Ascending aorta (tissue), 2 donors: ENCODE measurements at regions not wholly inside any gene's neighbourhood (a gene's known extent, or its start where the extent isn't known, plus 50 kb on each side); places are given as distances from the start of the nearest gene placed in this dataset.

Experiments
- DNase-seq, 2 donors: peaks; one replicate each; pipeline ENCODE4 v3.0.0-alpha.2; 2019; ENCODE audit warnings: low spot score in 2 of 2
- H3K27ac ChIP-seq, 2 donors: fragments of 200-600 bp; sonication (generic); one replicate each; pipeline ENCODE4 v1.5.1; 2016 to 2017; ENCODE audit warnings: mild to moderate bottlenecking in 1 of 2
- H3K27me3 ChIP-seq: fragments of 200-600 bp; sonication (generic); one replicate; pipeline ENCODE4 v1.5.1; 2017
- H3K36me3 ChIP-seq, 2 donors: fragments of 200-600 bp; sonication (generic); one replicate each; pipeline ENCODE4 v1.5.1; 2016
- H3K4me1 ChIP-seq, 2 donors: fragments of 200-600 bp; sonication (generic); one replicate each; pipeline ENCODE4 v1.5.1; 2016 to 2017; ENCODE audit warnings: mild to moderate bottlenecking in 1 of 2
- H3K4me3 ChIP-seq, 2 donors: fragments of 200-600 bp; sonication (generic); one replicate each; pipeline ENCODE4 v1.5.1; 2016 to 2017; ENCODE audit warnings: mild to moderate bottlenecking in 1 of 2
- H3K9me3 ChIP-seq, 2 donors: fragments of 200-600 bp; sonication (generic); one replicate each; pipeline ENCODE4 v1.5.1; 2016
- CTCF ChIP-seq, 3 experiments: fragments of 200-600 bp in 2 of 3; fragments of 450-650 bp in 1 of 3; sonication (generic) in 2 of 3; IDR thresholded peaks; one replicate each; pipeline ENCODE4 v1.5.1; 2016 to 2019; ENCODE audit warnings: antibody characterized with exemption in 3 of 3, mild to moderate bottlenecking in 1 of 3, moderate library complexity in 1 of 3
- intact Hi-C: fragments of 100-400 bp; cut with DNase I; formaldehyde crosslinking; loops from one replicate; pipeline ENCODE4 v1.15.1; 2023

DNA sequence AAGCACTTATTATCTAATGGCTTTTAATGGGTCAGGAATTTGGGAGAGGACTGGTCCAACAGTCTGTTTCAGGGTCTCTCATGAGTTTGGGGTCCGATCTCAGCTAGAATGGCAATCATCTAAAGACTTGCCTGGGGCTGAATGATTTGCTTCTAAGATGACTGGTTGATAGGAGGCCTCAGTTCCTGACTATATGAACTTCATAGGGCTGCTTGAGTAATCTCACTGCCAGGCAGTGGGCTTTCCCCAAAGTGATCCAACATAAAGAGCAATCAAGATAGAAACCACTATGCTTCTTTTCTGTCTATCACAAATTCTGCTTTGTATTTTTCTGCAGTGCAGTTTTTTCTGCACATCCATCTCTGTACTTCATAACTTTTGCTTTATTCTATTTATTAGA lies 793.5 kb upstream of the CHAC2 start:
- intact Hi-C loops, result no loop called here
- no peaks in the 10 kb centered on the region for H3K4me1 ChIP-seq
- H3K27me3 ChIP-seq, result no peaks in the 10 kb centered on the region
- no peak overlapping the region for H3K4me3 ChIP-seq
- no peaks in the 10 kb centered on the region for H3K36me3 ChIP-seq
- H3K9me3 ChIP-seq, result no peaks in the 10 kb centered on the region
- DNase-seq, result no peak
- no peak overlapping the region for H3K27ac ChIP-seq
- TF ChIP-seq CTCF (IDR thresholded peaks at IDR 0.05), result no peak

DNA sequence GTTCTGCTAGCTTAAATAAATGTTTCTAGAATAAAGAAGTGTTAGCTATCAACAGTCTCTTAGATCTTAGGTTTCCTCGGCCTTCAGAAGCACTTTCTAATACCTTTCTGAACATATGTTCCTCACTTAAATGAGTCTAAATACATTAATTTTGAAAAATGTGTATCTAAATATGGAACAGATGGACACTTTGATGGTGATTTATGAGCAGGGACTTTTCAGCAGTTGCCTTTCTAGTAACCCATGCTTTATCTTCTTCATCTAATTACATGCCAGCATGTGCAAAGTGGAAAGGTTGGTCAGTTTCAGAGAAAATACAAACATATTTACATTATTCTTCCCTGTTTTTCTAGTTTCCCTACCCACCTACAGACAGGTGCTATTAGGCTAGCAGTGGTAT lies 797.0 kb upstream of the CHAC2 start:
- intact Hi-C loops, result no loop called here
- no peaks in the 10 kb centered on the region for H3K27me3 ChIP-seq
- no peak for DNase-seq
- no peaks in the 10 kb centered on the region for H3K9me3 ChIP-seq
- no peaks in the 10 kb centered on the region for H3K36me3 ChIP-seq
- H3K4me1 ChIP-seq, result no peaks in the 10 kb centered on the region
- no peak for TF ChIP-seq CTCF (IDR thresholded peaks at IDR 0.05)
- no peak overlapping the region for H3K27ac ChIP-seq
- no peak overlapping the region for H3K4me3 ChIP-seq

GRCh38 chr2:52968043-52968442 lies 799.6 kb upstream of the CHAC2 start:
- no peaks in the 10 kb centered on the region for H3K27me3 ChIP-seq
- no peak overlapping the region for H3K4me3 ChIP-seq
- no peak for DNase-seq
- no peaks in the 10 kb centered on the region for H3K9me3 ChIP-seq
- H3K36me3 ChIP-seq, result no peaks in the 10 kb centered on the region
- no peaks in the 10 kb centered on the region for H3K4me1 ChIP-seq
- no peak overlapping the region for H3K27ac ChIP-seq
- no peak for TF ChIP-seq CTCF (IDR thresholded peaks at IDR 0.05)
- intact Hi-C loops, result no loop called here

DNA sequence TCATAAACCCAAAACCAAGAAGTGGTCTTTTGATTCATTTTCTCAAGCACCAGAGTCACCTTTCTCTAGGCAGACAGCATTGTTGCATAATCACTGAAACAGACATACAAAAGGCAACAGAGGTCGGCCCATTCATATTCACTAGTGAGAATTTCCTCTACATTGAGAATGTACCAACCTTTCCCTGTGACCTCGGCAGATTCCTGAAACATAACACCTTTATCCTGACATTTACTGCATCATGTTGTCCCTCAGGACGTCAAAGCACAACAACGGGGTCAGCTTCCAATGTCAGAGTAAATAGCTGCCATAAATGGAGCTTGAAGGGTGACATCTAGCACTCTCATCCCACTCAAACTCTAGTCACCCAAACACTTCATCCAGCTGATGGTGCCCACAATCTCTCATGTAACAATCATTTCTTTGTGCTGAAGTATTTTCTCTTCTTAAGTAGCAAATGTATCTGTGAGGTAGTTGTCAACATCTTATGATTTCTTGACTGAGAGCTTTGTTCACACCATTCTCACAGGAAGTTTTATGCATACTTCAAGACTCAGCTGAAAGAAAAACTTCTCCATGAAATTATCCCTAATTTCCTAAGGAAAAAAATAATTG lies 802.6 kb upstream of the CHAC2 start:
- Histone ChIP-seq H3K4me1 (no peaks in the 10 kb centered on the region), H3K27ac (no peak overlapping the region), H3K4me3 (no peak overlapping the region), H3K9me3 (no peaks in the 10 kb centered on the region), H3K36me3 (no peaks in the 10 kb centered on the region), H3K27me3 (no peaks in the 10 kb centered on the region)
- intact Hi-C loops, result no loop called here
- DNase-seq, result no peak
- TF ChIP-seq CTCF (IDR thresholded peaks at IDR 0.05), result no peak

DNA sequence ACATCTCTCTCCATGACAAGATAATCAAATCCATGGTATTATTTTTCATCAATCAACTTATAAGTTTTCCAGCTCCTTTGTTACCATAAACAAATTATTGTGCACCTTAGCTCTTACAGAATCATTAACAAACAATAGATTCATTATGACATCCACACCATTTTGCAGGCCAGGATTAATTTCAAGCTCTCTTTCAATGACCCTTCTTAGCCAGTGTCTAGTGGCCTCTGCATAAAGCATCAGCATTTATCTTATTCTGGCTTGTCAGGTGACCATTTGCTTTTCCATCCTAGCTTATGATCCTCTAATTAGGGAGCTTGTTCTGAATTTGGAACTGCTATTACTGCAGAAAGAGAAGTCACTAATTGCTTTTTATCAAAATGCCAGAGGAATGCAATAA lies 806.2 kb upstream of the CHAC2 start:
- H3K4me3 ChIP-seq, result no peak overlapping the region
- no peaks in the 10 kb centered on the region for H3K36me3 ChIP-seq
- no peak for DNase-seq
- H3K27ac ChIP-seq, result no peak overlapping the region
- intact Hi-C loops, result no loop called here
- H3K9me3 ChIP-seq, result no peaks in the 10 kb centered on the region
- TF ChIP-seq CTCF (IDR thresholded peaks at IDR 0.05), result no peak
- no peaks in the 10 kb centered on the region for H3K27me3 ChIP-seq
- no peaks in the 10 kb centered on the region for H3K4me1 ChIP-seq

DNA sequence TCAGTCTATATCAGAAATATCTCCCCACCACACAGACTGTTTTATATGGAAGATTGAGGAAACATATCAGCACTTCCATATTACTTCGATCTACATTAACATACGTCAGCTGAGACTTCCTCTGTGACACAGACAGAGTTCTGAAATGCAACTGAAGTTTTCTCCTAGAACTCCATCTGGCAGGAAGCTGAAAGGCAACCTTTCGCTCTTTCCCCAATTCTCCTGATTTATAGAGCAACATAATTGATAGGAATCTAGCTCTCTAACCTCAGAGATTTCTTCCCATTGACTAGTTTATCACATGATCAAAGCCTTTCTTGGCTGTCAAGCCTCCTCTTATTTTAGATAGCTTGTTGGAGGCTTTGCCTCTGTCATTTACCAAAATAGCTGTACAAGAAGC lies 806.7 kb upstream of the CHAC2 start:
- no peaks in the 10 kb centered on the region for H3K36me3 ChIP-seq
- DNase-seq, result no peak
- no peaks in the 10 kb centered on the region for H3K4me1 ChIP-seq
- no peak overlapping the region for H3K4me3 ChIP-seq
- no peak for TF ChIP-seq CTCF (IDR thresholded peaks at IDR 0.05)
- no peak overlapping the region for H3K27ac ChIP-seq
- H3K27me3 ChIP-seq, result no peaks in the 10 kb centered on the region
- intact Hi-C loops, result no loop called here
- no peaks in the 10 kb centered on the region for H3K9me3 ChIP-seq
